K562 (cell line): ENCODE measurements at regions not wholly inside any gene's neighbourhood (a gene's known extent, or its start where the extent isn't known, plus 50 kb on each side); places are given as distances from the start of the nearest gene placed in this dataset.

Source experiments
- FOXA3 ChIP-seq, 2 experiments: fragments of 450-650 bp in 1 of 2; sonication (generic) in 1 of 2; formaldehyde crosslinking; IDR thresholded peaks in 1 of 2; conservative IDR thresholded peaks in 1 of 2; 2 replicates each; pipeline versions ENCODE4 v1.4.0 to v1.8.0; 2020 to 2022; ENCODE audit warnings: mild to moderate bottlenecking in 2 of 2, missing genetic modification reagents in 1 of 2
- FOXP4 ChIP-seq: sonication (generic); formaldehyde crosslinking; IDR thresholded peaks from 2 replicates; pipeline ENCODE4 v1.8.0; 2022; ENCODE audit warnings: mild to moderate bottlenecking, missing genetic modification reagents, borderline replicate concordance
- JUND ChIP-seq, 2 experiments: IDR thresholded peaks; 2 replicates in 1 of 2; 3 replicates in 1 of 2; pipeline ENCODE4 v1.6.1; 2011; ENCODE audit warnings: borderline replicate concordance in 2 of 2, low read depth in 2 of 2, low read length in 2 of 2, improper control_type of control experiment in 1 of 2, missing biosample characterization in 1 of 2, missing genetic modification characterization in 1 of 2, missing genetic modification reagents in 1 of 2
- KDM1A ChIP-seq, 2 experiments: fragments of 450-650 bp; IDR thresholded peaks; 2 replicates each; pipeline ENCODE4 v1.6.1; 2016; ENCODE audit warnings: mild to moderate bottlenecking in 2 of 2
- NFE2L1 ChIP-seq: fragments of 450-650 bp; IDR thresholded peaks from 2 replicates; pipeline ENCODE4 v1.6.1; 2016; ENCODE audit warnings: missing genetic modification characterization, low read depth, mild to moderate bottlenecking, missing compliant biosample characterization, moderate library complexity, borderline replicate concordance
- NFIC ChIP-seq: fragments of 450-650 bp; IDR thresholded peaks from 2 replicates; pipeline ENCODE4 v1.6.1; 2017; ENCODE audit warnings: mild to moderate bottlenecking, inconsistent platforms
- NKRF ChIP-seq: fragments of 450-650 bp; IDR thresholded peaks from 2 replicates; pipeline ENCODE4 v1.6.1; 2016; ENCODE audit warnings: borderline replicate concordance
- PTBP1 ChIP-seq: fragments of 200-400 bp; formaldehyde crosslinking; IDR thresholded peaks from 2 replicates; pipeline ENCODE4 v1.6.1; 2017; ENCODE audit warnings: low read depth, low read length
- RFX5 ChIP-seq: IDR thresholded peaks from 2 replicates; pipeline ENCODE4 v1.6.1; 2011; ENCODE audit warnings: low read depth, mild to moderate bottlenecking, improper control_type of control experiment, low read length
- ZNF239 ChIP-seq: fragments of 250-450 bp; sonication (Bioruptor Pico); IDR thresholded peaks from 2 replicates; pipeline ENCODE4 v1.4.0; 2020; ENCODE audit warnings: mild to moderate bottlenecking
- ZNF274 ChIP-seq: IDR thresholded peaks from 2 replicates; pipeline ENCODE4 v1.6.1; 2011; ENCODE audit warnings: low read depth, mild to moderate bottlenecking, low read length, moderate library complexity, borderline replicate concordance
- ZNF354B ChIP-seq: fragments of 250-450 bp; sonication (Bioruptor Pico); IDR thresholded peaks from 2 replicates; pipeline ENCODE4 v1.4.0; 2020
- ZNF707 ChIP-seq: fragments of 250-450 bp; sonication (Bioruptor Pico); conservative IDR thresholded peaks from 2 replicates; pipeline ENCODE4 v1.8.0; 2022; ENCODE audit warnings: inconsistent platforms, mild to moderate bottlenecking, moderate library complexity
- TF ChIP-seq, protein P1 (sequence below), 3 experiments: IDR thresholded peaks in 2 of 3; conservative IDR thresholded peaks in 1 of 3; 2 replicates each; pipeline ENCODE4 v1.5.1; 2011 to 2012; ENCODE audit warnings: low read length in 3 of 3, mild to moderate bottlenecking in 3 of 3, control low read depth in 2 of 3, improper control_type of control experiment in 1 of 3, inconsistent platforms in 1 of 3, low read depth in 1 of 3, mixed read lengths in 1 of 3, moderate library complexity in 1 of 3; ENCODE audit not compliant: insufficient read depth in 2 of 3

DNA sequence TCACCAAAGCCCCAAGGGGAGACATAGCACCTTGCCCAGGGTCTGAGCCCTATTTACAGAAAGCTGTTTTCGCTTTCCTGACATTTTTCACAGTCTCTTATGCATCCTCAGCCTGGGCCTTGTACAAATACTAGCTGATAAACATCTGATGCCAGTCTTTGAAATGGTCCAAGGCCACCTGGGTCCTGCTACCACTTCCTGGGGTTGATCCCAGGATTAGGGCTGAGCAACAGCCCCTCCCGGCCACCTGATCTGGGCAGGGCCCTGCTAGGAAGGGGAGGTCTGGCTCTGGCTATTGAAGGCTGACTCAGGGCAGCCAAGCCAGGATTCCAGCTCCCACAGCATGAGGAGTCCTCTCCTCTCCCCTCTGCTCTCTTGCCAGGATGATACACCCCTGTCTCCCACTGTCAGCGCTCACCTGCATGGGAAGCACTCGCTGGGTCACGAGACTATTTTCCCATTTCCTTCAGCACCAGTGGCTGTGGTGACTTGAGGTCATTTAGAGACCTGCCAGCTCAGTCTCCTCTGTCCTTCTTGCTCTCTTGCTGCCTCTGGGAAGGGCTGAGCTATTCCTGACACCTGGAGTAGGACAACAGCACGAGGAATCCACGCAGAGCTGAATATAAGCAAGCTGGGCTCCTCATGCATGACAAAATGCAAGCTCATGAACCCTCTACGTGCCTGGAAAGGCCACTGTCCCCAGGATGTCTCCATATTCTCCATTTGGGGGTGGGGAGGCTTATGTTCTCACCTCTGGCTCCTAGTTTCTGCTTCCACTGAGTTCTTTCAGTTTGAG lies 53.0 kb upstream of the LGALSL start:
- no peak for TF ChIP-seq JUND (IDR thresholded peaks at IDR 0.05; ENCODE audit: borderline replicate concordance, low read depth, low read length)
- no peak for TF ChIP-seq JUND (tag; IDR thresholded peaks at IDR 0.05; ENCODE audit: borderline replicate concordance, low read depth, low read length)
- TF ChIP-seq NKRF: no peak
- no peak for TF ChIP-seq ZNF239
- TF ChIP-seq ZNF354B (CRISPR knock-in tag): no peak
- no peak for TF ChIP-seq KDM1A (IDR thresholded peaks at IDR 0.05)
- no peak for TF ChIP-seq PTBP1
- no peak for TF ChIP-seq NFE2L1 (tag)
- TF ChIP-seq RFX5: no peak
- no peak for TF ChIP-seq FOXA3 (CRISPR knock-in tag; conservative IDR thresholded peaks at IDR 0.05 in 1 of 2, IDR thresholded peaks at IDR 0.05 in 1 of 2)
- no peak for TF ChIP-seq FOXP4 (CRISPR knock-in tag)
- TF ChIP-seq ZNF707 (CRISPR knock-in tag): no peak
- no peak for TF ChIP-seq ZNF274
- no peak for TF ChIP-seq NFIC
- TF ChIP-seq, protein P1, sequence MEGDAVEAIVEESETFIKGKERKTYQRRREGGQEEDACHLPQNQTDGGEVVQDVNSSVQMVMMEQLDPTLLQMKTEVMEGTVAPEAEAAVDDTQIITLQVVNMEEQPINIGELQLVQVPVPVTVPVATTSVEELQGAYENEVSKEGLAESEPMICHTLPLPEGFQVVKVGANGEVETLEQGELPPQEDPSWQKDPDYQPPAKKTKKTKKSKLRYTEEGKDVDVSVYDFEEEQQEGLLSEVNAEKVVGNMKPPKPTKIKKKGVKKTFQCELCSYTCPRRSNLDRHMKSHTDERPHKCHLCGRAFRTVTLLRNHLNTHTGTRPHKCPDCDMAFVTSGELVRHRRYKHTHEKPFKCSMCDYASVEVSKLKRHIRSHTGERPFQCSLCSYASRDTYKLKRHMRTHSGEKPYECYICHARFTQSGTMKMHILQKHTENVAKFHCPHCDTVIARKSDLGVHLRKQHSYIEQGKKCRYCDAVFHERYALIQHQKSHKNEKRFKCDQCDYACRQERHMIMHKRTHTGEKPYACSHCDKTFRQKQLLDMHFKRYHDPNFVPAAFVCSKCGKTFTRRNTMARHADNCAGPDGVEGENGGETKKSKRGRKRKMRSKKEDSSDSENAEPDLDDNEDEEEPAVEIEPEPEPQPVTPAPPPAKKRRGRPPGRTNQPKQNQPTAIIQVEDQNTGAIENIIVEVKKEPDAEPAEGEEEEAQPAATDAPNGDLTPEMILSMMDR (IDR thresholded peaks at IDR 0.05 in 2 of 3, conservative IDR thresholded peaks at IDR 0.05 in 1 of 3; ENCODE audit: insufficient read depth in 2 of 3, low read depth in 1 of 3, low read length in 3 of 3): no peak
